GM18511 (cell line): ENCODE measurements at regions not wholly inside any gene's neighbourhood (a gene's known extent, or its start where the extent isn't known, plus 50 kb on each side); places are given as distances from the start of the nearest gene placed in this dataset.
"Not testable (repeated sequence)": the region's sequence is repeated elsewhere in the genome, so short reads cannot be mapped to it uniquely, and the experiment has no call there.

Experiments used
- ATAC-seq: cut with Tn5 transposase; IDR thresholded peaks from one replicate; pipeline ENCODE4 v1.9.1; 2021; ENCODE audit warnings: mild to moderate bottlenecking, moderate library complexity; ENCODE audit not compliant: unreplicated experiment

DNA sequence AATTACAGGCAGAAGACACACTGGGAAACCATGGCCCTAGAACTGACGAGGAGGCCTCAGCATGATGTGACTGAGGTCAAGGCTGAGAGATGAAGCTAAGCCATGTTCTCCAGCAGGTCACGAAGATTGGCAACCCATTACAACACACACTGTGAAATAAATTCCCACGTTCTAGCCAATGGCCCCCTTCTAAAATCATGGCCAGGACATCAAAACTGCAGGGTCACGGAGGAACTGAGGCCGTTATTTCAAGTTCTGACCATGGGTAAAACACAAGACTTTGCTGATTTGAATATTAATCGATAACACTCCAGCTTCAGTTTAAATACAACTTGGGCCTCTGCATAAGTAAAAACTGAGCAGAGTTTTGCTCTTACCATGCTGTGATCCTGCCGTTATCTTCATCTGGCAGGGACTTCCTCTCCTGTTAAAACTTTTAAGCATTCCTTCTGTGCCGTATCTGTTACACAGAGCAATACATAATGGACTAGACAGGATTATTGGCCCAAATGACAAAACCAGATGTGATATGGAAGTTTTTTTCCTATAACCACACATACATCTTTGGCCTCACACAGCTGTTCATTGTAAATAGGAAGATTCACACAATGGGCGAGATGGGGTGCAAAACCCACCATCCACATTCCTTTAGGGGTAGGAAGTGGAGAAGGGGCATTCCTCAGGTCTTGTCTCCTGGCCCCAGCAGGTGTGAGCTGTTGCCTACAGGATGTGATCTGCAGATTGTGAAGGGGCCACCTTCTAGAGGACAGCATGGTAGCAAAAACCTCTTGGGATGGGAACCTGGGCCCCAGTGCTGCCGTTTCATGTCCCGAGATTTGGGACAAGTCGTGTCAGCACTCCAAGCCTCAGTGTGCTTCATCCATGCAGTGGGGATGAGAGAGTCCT is 207.4 kb downstream of the OPA1 start:
- no peak for ATAC-seq

DNA sequence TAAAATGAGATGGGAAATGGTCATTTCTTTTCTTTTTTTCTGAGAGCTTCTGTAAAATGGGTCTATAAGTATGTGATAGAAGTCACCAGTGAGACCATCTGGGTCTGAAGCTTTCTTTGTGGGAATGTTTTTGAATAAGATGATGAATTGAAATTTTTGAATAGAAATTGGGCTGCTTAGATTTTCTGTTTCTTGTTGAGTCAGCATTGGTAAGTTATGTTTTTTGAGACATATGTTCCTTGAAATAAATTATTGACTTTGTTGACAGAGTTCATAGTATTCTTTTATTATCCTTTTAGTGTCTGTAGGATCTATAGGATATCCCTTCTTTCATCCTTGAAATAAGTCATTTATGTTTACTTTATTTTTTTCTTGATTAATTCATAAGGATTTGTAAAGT is 208.1 kb downstream of the OPA1 start:
- ATAC-seq, result no peak

DNA sequence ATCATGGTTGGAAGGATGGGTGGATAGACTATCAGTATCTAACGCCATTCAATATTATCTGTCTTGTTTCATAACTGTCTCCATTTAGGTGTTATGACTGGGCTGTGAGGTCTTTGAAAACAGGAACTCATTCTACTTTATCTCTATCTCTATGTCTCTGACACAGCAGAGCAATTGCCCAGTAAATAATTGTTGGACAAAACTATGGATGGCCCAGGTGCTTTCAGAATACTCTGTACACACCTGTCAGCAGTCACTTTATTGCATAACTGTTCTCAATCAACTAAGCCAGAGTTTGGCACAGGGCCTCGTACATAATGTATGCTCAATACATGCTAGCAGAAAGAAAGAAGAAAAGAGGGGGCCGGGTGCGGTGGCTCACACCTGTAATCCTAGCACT is 210.3 kb downstream of the OPA1 start:
- ATAC-seq, result no peak

DNA sequence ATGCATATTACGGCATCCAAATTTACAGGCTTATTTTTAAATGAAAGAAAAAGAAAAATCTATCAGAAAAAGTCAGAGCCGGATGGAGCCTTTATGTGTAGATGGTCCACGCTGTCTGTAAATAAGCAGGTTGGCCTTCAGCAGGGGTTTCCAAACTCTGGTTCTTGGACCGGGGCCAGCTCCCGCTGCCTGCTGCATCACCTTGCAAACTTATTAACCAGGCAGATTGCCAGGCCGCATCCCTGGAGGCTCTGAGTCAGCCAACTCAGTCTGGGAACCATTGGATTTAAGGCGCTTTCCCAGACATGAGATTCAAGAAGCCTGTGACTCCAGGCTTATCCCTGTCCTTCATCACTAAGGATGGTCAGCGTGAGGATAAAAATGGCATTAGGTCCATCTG is 212.4 kb downstream of the OPA1 start:
- ATAC-seq, result no peak

DNA sequence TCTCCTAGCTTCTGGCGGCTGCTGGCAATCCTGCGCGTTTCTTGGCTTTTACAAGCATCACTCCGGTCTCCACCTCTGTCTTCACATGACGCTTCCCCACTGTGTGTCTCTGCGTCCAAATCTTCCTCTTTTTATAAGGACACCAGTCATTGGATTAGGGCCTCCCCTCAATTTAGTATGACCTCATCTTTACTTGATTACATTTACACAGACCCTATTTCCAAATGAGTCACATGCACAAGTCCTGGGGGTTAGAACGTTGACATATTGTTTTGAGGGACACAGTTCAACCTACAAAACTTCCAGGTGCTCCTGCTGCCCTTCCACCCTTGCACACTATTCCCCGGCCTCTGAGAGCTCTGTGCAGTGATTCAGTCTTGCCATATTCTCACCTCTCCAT is 215.3 kb downstream of the OPA1 start:
- no peak for ATAC-seq

DNA sequence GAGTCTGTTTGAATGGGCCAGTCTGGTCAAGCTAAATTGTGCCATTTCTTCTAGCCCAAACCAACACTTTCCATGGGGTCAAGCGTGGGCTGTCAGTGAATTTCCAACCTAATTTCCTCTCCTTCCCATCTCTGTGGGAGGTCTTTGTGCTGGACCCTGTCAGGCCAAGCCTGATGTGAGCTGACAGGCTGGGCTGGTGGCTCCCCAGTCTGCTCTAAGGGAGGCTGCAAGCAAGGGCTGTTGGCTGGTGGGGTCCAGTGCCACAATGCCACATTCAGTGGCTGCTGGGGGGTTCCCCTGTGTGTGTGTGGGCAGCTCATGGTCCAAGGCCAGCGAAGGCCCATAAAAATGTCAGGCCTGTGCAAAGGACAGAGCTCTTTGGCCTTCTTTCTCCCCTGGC is 216.1 kb downstream of the OPA1 start:
- ATAC-seq, result no peak

DNA sequence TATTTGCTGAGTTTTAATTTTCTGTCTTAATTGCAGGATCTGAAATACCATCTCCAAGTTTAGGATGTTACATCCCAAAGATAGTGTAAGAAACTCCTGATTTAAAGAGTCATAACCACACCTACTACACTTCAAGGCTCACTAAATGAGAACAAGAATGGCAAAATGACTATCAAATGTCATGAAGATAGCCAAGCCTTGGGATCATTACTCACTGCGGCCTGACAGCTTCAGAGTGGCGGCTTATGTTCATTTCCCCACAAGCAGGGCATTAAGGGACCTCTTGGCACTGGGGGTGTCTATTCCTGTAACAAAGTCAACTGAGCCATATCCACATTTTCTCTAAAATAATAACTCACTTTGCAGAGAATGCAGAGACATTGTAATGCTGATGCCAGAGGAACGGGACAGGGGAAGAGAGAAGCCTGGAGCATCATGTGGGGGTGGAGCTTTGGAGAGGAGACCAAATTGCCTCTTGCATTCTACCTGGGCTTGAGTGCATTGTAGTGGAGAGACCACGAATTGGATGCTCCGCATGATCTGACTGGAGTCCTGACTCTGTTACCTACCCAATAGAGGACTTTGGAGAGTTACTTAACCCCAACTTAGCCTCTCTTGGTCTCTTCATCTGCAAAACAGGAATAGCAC is 219.2 kb downstream of the OPA1 start:
- ATAC-seq, result no peak

DNA sequence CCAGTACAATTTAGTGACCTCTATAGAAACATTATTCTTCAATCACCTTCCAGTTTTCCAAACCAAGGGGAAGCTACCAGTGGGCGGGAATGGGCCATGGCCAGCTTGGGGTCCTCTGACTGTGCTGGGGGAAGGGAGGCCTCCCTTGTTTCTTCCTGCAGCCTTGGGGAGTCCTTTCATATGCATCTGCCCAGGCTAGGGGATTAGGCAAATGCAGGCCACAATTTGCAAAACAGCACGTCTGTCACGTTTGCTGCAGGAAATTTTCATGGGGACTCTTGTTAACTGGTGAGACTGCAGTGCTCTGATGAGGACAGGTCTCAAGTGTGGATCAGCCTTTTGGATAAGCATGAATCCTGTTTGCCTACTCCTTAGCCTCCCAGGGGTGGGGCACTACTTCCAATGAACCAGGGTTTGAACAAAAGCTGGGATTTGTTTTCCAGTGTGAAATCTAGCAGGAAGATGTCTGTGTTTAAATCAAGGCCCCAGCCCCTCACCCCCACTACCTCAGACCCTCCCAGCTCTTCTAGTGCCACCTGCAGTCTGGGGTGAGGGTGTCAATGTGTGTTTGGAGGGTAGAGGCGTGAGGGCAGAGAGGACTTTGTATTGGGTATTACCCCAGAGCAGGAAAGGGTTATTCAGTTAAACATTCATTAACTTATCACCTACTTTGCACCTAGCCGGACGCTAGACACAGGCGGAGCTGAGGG is 219.9 kb downstream of the OPA1 start:
- no peak for ATAC-seq

DNA sequence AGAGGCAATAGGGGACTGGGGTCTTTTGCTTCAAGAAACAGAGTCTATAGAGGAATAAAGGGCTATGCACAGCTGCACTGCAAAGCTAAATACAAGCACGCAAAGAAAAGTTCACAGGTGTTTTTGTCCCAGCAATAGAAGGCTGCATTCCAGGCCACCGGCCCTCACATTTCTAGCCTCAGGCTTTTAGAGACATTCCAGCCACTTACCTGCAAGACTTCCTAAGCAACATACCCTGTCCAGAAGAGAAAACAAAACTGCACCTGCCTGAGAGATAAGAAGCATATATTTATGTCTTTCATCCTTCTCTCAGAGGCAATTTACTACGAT is 220.5 kb downstream of the OPA1 start:
- ATAC-seq, result no peak

DNA sequence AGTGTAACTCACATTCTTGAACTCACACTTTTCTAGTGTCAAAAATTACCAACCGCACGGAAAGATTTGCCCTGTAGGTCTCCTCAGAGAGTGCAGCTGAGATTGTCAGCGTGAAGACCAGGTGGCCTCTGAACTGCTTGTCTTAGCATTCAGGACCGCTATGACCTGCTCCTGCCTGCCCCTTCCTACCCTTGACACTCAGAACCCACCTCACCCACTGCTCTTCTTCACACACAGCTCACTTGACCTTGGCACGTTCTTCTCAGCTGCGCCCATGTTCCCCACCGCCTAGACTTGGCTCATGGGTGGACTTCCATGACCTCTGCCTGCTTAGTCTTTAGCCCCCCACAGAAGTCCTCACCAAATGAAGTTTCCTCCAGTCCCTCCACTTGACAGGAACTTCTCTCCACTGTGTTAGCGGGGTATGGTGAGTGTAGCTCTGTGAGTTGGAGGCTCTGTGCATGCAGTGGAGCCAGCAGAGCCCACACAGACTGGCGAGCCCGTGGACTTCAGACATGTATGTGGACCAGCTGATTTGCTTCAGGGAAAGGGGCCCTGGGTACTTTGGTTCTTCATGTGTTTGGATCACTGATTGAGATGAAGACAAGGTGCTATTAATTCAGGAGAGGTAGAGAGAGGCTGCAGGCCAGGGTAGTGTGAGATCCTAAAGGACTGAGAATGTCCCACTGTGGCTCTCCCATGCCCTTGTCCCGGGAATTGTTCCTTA is 221.3 kb downstream of the OPA1 start:
- ATAC-seq, result no peak

DNA sequence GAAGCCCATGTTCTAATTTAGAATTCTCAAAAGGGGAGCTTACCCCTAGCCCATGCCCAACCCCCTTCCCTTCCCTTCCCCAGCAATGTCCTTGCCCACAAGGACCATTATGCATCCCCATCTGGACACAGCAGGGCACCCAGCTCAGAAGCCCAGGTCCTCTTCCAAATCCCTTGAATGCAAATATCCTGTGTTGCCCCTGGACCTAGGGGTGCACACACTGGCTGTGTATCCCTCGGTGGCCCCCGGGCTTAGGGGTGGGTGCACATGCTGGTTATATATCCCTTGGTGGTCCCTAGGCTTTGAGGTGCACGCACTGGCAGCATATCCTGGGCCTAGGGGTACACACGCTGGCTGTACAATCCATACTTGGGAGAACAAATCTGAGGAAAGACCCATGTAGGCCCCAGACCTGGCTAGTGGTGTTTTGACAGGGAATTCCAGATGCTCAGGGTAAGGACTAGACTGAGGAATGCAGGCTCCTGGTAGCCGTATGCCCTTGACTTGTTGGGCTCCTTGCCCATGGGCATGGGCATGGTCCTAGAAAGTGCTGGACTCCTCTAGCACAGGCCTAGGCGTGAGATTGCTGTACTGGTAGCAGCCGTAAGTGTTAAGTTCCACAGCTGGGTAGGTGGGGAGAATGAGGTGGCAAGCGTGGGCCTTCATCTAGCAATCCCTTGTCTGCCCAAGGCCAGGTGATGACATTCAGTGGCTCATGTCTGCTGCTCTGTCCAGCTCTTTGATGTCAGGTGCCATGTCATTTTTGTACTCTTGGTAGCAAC is 222.4 kb downstream of the OPA1 start:
- ATAC-seq, result no peak

DNA sequence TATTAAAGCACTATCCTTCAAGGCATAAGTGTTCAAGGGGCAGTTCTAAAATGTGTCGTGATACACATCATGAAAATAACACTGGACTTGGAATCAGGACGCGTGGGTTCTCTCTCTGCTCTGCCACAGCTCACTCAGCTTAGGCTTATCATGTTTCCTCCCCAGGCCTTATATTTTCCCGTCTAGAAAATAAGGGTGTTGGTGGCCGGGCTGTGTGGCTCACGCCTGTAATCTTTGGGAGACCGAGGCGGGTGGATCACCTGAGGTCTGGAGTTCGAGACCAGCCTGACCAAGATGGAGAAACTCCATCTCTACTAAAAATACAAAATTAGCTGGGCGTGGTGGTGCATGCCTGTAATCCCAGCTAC is 223.0 kb downstream of the OPA1 start:
- no peak for ATAC-seq

DNA sequence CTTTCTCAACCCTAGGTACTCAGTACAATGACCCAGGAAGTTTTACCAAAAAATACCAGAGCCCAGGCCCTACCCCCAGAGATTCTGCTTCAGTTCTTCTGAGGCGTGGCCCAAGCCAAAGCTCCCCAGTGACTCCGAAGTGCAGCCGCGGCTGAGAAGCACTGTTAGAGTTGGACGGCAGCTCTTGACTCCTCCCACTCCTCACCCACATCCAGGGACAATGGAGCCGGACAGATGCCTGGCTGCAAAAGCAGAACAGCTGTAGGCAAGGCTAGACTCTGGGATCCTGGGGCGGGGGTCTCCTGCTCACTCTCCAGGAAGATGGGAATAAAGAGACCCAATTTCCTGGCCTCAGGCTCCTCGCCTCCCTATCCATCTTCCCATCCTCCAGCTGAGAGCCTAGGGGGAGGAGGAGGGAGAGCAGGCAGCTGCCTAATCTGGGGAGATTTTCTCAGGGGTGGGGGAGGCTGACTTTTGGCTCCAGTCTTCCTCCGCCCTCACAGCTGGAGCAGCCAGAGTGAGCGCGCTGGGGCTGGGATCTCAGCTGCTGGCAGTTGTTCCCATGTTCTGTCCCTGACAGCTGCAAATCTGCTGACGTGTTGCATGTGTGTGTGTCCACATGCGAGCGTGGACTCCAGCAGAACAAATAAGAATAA is 223.8 kb downstream of the OPA1 start:
- no peak for ATAC-seq

DNA sequence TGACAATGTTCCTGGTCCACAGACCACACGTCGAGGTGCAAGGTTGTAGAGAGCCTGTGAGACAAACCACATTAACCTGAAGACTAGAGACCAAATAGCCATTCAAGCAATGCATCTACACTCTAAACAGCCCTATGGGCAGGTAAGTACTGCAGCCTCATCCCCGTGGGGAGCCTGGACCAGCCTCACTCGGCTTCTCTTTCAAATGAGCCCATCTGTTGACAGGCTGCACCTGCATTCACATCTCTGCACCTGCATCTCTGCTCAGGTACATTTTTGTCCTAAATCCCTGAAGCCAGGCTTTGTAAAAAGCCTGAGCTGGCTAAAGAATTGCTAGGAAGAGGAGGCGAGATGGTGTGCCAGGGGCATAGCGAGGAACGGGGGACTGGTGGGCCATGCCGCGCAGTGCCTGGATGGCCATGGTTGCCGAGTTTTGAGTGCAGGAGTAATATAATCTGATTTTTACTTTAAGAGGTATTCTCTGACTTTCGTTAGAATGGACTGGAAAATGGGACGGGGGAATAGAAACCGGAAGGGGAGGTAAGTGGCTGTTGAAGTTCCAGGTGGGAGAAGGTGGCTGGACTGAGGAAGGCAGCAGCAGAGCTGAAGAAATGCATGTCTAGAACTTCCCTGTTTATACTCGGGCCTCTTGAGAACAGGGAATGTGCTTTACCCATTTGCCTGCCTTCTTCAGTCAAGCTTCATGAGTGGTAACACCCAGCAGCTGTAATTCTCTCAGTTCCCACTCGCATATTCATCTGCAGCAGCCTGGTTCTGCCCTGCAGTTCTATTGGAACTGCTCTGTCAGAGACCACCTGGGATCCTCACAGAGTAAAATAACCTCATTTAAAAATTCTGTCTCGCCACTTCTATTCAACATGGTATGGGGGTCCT is 226.4 kb downstream of the OPA1 start:
- no peak for ATAC-seq

DNA sequence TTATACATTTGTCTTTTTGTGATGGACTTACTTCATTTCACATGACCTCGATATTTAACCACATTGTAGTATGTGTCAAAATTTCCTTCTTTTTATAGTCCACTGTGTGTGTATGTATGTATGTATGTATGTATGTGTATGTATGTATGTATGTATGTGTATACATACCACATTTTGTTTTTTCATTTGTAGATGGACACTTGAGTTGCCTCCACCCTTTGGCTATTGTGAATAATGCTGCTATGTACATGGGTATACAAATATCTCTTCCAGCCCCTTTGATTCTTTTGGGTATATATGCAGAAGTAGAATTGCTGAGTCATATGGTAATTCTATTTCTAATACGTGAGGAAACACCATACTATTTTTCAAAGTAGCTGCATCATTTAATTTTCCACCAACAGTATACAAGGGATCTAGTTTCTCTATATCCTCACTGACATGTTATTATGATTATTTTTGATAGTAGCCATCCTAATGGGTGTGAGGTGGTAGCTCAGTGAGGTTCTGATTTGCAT is 228.2 kb downstream of the OPA1 start:
- no peak for ATAC-seq

DNA sequence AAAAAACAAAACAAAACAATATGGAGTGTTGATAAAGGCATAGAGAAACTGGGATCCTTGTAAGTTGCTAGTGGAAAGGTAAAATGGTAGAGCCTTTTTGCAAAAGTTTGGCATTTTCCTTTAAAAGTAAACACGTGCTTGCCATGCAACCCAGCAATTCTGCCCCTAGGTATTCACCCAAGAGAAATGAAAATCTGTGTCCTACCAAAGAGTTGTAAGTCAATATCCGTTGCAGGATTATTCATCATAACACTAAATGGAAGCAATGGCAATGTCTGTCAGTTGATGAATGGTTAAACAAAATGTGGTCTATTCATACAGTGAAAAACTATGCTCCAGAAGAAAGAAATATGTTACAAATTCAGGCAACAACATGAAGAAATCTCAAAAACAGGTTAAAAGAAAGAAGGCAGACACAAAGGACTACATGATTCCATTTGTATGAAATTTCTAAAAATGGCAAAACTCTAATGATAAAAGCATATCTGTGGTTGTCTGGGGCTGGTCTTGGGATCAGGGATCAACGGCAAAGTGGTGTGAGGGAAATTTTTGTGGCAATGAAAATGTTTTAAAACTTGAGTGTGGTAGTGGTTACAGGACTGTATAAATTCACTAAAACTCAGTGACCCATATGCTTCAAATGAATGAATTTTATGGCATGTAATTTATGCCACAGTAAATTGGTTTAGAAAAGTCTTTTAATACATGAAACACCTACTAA is 229.6 kb downstream of the OPA1 start:
- ATAC-seq, result no peak

DNA sequence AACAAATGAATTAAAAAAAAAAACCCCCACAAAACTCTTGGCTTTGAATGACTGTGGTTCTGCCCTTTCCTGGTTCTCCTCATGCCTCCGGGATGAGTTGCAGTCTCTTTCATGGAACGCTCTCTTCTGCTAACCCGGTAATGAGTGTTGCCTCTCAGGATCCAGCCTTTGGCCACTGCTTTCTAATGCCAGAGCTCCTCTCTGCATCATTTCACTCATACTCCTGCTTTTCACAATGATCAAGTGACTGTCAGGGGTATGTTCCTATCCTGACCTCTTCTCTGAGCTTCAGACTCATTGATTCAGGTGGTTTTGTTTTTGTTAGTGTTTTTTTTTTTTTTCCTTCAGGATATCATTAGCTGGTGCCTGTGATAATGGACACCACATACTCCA is 230.2 kb downstream of the OPA1 start:
- ATAC-seq, result not testable (repeated sequence)

DNA sequence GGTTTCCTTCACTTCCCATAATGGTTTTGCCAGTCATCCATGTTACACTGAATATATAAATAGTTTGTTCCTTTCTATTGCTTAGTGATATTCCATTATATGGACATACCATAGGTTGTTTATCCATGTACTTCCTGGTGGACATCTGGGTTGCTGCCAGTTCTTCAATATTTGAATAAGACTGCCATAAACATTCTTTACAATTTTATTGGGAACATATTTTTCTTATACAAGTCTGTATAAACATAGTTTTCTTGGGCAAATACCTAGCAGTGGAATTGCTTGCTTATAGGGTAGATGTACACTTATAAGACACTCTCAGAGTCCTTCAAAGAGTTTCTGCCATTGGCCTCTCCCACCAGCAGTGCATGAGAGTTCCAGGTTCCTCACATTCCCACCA is 231.4 kb downstream of the OPA1 start:
- no peak for ATAC-seq
